SW 1271 (cell line): ENCODE measurements at regions not wholly inside any gene's neighbourhood (a gene's known extent, or its start where the extent isn't known, plus 50 kb on each side); places are given as distances from the start of the nearest gene placed in this dataset.

Experiments
- DNase-seq, 2 experiments: peaks; one replicate each; lab custom pipeline; 2025; lab: John Stamatoyannopoulos, UW

DNA sequence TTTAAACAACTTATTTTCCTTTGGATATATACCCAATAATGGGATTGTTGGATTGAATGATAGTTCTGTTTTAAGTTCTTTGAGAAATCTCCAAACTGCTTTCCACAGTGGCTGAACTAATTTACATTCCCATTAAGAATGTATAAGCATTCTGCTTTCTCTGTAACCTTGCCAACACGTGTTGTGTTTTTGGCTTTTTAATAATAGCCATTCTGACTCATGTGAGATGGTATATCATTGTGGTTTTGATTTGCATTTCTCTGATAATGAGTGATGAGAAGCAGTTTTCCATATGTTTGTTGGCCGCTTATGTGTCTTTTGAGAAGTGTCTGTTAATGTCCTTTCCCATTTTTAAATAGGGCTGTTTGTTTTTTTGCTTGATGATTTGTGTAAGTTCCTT, 155.6 kb upstream of the PITX2 start:
- no peak for DNase-seq

DNA sequence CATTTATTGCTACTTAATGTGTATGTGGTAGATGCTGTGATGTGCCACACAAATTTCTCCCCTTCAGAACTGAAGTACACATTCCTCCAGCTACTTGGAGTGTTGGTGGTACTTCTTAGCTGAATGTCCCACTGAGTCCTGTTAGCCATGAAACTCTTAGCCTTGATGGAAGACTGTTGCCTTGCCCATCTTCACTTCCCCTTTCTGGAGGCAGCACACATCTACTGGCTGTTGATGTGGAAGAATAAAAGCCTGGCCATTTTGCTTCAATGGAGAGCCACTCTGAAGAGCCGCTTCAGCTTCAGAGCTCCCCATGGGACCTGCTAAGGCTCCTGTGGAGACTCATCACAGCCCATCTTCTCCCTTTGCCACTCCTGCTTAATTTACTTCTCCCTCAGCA, 157.7 kb upstream of the PITX2 start:
- DNase-seq = no peak

DNA sequence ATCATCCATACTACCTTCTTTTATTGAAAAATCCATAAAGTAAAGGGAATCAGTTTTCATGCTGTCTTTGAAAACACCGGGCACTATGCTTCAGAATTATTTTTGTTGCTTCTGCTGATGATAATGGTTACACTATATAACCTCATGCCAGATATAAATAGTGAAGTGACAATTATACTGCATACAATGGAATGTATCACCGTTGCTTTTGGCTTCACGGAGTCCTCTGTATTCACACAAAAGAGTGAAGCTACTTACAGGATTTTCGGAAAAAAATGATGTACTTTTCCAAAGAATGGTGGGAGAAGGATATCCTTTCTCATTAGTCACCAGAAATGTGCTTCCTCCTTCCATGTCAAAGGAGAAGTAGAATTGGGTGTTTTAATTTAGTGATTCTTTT, 159.1 kb upstream of the PITX2 start:
- DNase-seq = no peak

DNA sequence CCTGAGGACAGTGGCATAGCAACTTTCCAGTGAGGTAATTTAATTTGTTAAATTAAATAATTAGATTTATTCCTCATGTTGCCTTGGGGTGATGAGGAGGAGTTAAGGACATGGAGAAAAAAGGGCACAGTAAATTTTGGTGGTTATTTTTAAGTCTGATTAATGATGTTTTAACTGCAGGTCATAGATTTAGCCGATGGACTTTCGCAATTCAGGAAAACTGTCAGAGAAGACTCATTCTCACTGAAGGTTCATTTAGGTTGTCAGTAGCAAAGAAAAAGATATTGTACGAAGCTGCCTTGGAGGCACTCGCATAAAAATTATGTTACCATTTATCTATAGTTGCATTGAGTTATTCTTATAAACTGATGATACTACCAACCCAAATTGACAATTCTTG, 164.2 kb upstream of the PITX2 start:
- DNase-seq = no peak

DNA sequence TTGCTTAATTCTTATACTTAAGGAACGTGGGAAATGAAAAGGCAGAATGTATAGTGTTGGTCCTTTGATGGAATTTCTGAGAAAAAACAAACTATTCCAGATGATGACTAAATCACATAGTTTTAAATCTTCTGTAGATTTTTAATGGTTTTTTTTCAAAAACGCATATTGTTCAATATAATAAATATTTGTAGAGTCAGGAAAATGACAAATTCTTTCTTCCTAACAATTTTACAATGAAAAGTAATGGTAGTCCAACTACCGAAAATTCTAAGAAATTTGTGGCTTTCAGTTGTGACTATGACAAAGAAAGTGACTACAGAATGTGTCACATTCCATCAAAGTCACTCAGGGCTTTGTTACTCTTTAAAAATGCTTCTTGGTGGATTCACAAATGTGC, 164.8 kb upstream of the PITX2 start:
- DNase-seq = no peak

DNA sequence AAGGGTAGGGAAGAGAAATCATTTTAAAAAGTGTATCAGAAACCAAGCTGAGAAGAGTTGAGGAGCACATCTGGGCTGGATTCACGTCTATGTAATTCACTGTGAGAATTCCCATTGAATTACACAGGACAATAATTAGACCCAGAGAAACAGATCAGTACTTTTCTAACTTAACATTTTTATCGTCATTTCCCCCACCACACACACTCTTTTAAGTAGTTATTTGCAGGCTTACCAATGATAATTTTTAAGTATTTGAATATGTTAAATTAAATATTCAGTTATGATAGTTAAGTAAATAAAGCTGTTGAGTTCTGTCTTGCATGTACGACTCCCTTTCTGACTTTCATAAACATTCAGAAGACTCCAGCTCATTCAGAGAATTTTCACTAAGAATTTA, 165.4 kb upstream of the PITX2 start:
- DNase-seq = no peak

DNA sequence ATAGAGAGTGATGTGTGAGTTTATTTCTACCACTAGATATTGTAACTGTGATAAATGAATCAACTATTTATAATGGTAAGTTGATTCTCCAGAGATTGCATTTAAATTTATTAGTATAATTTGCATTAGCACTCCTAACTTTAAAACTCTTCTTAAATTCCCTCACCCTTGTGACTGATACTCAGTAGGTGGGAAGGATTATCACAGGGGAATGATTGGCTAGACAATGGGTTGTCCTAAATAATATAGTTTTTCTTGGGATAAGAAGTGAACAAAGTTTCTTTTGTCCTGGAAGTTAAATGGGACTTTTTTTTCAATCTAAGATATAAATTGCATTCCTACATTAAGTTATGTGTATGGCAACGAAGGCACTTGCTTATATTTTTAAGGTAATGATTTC, 169.2 kb upstream of the PITX2 start:
- no peak for DNase-seq

DNA sequence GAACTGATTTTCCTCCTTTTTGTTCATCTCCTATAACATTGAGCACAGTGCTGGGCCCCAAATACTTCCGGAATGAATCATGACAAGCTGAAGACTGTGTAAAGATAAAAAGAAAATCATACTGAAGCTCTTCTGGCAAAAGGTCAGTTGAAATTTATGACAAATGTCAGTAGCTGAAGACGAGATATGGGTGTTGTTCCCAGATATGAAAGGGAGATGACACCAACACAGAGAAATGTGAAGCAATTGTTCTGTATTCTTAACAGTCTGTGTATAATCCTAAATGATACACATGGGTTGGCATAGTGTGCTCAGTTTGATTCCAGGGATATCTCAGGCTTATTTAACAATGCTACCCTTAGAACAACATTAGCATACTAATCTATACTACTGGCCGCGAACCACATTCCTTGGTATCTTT, 170.5 kb upstream of the PITX2 start:
- no peak for DNase-seq

DNA sequence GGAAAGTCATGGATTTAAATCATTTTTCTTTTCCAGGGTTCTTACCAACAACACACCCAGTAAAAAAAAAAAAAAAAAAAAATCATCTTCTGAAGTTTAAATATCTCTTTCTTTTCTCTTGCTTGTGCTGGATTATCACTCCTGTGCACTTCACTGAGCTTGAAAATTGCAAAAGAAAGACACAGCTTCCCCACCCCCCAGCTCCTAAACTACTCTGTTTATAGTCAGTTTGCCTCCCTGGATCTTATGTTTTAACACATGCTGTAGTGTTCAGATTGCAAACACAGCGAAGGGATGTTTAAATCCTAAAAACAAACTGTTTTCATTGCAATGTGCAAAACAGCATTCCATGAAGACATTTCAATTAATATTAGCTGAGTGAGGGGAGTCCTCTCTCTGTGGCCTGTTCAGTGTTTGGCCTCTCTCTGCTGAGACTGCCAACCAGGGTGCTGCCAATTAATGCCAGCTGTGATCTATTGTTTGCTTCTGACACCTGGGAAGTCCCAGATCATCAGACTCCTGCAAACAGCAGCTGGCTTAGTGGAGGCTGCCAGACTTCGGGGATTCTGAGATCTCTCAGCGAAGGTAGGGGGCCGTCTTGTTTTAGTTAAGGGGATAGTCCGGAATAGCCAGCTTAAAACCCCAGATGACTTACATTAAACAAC, 171.1 kb upstream of the PITX2 start:
- DNase-seq = no peak

DNA sequence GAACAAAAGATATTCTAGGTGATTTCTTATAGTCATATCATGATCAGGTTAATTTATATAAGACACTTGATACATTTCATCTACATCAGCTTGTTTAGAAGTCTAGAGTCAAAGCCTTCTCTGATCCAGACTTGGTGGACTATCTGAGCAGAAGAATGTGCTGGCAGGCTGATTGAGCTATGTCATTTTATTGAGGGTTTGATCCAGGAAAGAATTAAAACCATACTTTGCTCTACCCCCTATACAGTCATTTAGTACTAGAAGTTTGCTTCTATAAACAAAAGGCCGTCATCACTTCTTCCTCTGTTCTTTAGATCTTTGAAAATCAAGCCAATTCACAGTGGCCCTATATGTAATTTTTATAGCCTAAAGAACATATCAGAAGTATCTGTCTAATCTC, 173.1 kb upstream of the PITX2 start:
- DNase-seq = no peak

DNA sequence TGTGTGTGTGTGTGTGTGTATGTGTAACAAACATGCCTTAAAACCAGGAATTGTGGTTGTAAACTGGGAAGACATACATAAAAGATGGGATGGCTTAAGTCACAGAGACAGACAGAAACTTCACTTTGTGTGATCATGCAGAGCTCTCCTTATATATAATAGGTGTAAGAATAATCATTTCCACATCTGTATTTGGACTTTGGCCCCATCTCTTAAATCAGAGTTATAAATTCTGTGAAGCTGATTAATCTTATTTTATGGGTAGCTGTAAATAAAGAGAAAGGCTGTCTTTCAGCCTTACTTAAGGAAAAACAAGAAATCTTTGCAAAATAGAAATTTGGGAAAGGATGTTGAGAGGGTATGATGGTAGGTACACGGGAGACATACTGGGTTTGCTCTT, 174.6 kb upstream of the PITX2 start:
- DNase-seq = no peak

DNA sequence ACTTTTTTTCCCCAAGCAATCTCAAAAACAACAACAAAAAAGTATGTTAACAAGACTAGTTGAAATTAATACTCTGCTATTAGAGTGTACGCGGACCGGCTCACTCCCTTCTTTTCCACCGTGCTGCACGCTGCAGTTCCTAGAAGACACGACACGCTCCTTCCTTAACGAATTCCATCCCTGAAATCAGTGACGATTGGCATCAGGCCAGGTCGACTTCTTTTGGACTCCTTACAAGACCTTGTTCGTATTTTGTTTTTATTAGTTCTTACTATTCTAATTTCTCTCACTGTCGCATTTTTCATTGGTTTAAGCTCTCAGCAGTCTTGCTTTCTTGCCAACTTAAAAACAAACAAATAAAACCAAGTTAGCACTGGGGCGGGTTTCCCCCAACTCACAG, 175.8 kb upstream of the PITX2 start:
- no peak for DNase-seq

DNA sequence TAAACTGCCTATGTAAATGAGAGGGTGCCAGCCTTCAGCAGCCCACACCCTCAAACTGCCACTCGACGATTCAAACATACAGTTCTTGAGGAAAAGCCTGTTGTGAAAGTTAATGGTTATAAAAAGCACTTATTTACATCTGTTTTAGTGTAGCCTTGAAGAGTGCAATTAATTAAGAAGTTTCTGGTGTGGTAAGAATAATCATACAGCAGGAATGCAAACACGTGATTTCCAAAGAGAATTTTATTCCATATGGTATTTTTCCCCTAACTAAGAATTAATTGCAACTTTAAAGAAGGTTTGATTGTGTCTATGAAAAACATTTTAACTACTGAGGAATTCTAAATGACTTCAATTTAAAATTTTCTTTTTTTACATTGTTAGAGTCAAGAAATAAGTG, 176.3 kb upstream of the PITX2 start:
- DNase-seq = no peak

DNA sequence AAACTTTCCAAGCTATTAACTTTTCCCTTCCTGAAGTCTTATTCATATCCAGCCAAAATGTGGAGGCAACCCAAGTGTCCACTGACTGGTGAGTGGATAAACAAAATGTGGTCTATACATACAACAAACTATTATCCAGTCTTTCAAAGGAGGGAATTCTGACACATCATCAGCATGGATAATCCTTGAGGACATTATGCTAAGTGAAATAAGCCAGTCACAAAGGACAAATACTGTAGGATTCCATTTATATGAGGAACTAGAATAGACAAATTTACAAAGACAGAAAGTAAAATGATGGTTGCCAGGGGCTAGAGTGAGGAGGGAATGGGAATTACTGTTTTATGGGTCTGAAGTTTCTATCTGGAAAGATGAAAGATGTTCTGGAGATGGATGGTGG, 178.7 kb upstream of the PITX2 start:
- DNase-seq = no peak

DNA sequence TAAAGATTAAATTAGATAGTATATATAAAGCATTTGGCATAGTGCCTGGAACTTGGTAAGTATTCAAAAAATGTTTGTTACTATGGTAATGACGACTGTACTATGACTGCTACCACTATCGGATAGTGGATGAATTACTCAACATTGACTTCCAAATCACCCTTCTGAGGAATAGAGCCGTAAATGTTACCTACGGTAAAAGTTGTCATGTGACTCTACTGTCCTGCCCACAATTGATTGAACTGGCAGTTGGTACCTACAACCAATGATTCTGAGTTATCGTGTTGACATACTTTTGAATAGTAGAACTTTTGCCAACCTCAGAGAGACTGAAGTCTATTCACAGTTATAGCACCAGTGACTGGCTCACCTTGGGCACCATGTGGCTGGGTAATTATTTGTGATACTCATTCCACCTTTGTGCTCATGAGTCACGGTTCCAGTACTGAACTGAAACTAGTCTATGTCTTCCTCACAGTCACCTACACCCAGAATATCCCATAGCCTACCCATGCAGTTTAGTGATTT, 185.5 kb upstream of the PITX2 start:
- DNase-seq = peak in 1 of 2 experiments; percentile 6

DNA sequence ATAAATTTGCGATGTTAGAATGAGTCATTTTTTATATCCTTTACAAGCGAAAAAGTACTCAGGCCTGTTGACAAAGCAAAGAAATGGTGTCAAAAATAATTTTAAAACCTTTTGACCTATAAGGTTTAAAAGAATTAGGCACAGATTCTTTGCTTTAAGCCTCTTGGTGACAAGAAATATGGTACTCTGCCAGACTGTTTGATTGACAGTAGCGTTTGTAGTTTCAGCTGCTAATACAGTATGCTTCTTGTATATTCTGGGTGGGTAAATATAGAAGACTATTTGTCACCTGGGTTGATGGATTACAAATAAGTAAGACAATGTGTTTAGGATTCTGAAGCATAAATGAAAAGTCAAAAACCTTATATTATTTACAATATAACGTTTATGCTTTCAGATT, 193.1 kb upstream of the PITX2 start:
- no peak for DNase-seq

DNA sequence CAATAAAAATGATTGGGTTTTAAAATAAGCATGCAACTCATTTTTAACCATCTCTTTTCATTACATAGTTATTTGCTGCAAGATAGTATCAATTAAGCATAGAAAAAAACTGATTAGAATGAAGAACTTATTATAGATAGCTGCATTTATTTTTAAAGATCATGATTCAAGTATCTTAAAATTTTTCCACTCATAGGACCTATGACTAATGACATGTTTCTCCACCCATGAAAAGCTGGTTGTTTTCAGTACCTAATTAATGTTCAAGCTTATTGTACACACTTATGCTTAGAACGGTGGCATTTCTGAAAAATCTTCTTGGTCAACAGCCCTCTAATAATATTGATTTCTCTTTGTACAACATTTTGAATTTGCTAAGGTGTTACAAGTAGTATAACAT, 193.5 kb upstream of the PITX2 start:
- no peak for DNase-seq

DNA sequence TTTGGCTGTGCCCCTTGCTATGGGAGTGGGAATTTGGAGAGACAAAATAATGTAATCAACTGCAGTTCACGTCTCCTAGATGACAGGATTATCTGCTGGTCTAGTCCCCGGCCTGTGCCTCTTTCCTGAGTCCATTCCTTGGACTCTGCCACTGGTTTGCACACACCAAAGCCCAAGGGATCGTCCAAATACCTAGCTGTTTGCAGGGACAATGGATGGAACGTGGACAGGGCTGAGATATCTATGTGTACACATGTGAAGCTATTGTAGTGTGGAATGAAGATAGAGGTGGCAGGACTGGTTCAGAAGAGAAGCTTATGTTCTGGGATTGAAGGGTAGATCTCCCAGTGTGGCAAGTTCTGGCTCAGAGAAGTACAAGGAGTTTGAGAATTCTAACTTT, 198.3 kb upstream of the PITX2 start:
- no peak for DNase-seq

DNA sequence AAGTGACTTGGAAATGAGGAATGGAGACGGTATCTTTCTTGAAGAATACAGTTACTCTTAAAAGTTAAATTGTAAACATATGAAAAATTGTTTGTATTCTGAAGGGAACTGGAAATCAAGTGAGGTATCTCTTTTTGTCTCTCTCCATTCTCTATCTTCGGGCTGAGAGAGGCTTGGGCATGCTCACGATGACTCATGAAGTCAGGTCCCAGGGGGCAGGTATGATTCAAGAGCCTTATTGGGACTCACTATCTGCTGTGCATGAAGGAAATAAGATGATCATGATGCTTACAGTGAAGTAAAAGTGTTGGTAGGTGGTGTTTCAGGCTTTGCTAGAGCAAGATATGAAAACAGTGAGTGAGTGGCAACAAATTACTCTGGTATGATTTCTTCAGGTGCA, 200.4 kb upstream of the PITX2 start:
- DNase-seq = no peak

DNA sequence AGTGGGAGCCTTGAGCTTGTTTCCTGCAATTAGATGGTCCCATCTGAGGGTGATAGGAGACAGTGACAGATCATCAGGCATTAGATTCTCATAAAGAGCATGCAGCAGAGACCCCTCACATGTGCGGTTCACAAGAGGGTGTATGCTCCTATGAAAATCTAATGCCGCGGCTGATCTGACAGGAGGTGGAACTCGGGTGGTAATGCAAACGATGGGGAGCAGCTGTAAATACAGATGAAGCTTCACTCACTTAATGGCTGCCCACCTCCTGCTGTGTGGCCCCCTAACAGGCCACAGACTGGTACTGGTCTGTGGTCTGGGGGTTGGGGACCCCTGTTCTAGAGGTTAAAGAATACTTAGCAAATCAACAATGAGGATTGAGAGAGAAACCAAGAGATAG, 201.5 kb upstream of the PITX2 start:
- no peak for DNase-seq

DNA sequence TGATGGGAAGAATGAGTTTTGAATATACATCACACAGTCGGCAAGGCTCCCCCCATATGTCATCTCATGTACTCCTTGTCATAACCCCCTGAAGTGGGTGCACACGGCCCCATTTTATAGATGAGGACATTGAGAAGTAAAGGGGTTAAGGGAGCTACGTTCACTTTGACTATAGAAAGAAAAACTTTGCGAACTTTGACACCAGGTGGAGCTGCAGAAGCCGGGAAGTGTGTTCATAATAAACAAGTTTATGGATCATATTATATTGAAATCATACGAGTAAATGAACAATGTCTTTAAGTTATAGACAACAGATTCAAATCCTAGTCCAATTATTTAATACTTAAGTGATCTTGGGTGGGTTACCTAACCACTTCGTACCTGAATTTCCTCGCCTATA, 203.8 kb upstream of the PITX2 start:
- DNase-seq = no peak

DNA sequence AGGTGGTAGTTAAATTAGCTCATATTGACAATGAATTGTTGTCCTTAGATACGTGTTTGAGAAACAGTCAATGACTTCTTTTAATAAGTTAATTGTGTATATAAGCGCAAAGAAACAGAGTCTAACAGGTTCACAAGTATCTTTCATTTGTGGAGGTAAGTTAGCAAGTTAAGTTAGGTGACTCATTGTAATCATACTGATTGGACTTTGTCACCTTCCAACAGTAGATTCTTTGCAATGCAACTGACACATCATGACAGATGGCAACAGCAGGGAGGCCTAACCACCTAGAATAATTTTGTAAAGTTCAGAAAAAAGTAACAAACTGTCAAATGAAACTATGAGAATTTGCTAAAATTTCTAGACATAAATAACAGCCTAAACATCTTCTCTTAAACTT, 207.6 kb upstream of the PITX2 start:
- DNase-seq = no peak

DNA sequence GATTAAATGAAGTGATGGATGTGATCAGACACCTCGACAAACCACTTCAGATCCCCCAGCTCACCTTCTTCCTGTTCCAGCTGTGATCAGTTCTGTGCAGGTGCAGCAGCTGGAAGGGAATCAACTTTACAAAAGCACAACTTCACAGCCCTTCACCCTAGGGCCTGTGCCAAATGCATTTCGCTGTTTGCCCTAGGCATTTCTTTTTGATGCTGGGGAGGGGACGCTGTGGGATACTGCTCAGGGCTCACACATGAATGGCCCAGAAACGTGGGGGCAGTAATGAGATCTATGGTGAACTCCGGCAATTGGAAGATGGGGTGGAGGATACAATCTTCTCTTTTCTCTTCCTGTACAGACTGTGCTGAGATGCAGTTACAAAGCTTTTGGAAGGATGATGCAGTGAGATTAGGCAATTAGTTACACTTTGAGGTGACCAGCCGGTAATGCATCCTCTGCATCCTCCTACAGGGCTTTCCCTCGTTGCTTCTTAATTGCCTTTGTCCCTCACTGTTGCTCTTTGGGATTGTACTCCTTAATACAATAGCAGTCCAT, 215.1 kb upstream of the PITX2 start:
- no peak for DNase-seq

DNA sequence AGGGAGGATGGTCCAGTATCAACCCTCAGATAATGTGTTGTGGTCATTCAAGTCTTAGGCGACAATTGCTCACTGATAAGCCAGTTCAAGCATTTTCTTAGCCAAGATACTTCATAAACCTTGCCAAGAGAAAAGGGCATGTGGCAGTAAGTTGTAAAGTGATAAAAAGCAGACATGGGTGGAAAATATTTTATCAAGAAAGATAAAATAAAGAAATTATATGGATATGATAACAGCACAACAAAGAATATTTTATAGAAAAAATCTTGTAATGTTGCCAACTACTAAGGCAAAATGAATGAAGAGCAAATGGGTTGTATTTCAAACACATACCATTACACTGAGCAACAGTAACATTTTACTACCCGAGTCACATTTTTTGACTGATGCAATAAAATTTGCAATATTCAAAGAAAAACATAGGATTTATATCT, 217.4 kb upstream of the PITX2 start:
- no peak for DNase-seq
